ENCODE measurements at regions not wholly inside any gene's neighbourhood (a gene's known extent, or its start where the extent isn't known, plus 50 kb on each side); places are given as distances from the start of the nearest gene placed in this dataset.

DNA sequence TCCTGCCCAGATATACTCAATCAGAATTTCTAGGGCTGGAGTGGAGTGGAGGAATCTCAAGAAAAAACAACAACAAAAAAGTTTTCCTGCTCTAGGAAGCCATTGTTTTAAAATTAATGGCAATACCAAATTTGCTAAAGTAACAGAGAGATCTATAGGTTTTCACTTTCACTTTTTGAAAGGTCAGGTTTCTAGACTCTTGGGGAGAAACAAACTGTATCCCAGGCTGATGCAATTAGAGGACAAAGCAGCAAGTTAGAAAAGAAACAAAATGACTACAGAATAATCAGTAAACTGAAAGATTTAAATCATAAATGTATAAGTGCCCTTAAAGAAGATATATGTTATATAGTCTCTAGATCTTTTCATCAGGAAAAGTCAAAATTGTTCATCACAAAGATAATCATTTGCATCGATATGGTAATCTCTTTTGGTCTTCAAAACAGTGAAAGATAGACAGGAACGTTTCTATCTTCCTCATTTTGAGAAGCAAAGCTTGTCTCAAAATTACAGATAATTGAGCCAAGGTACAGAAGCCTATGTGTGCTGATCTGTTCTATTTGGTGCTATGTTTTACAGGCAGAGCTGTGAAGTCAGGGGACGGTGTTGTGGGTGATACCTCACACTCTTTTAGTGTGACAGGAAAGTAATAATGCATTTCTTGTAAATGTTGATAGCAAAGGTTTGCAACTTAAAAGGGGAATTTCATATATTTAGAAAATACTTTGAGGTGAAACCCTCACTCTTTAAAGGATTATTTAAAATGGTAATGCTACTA, 1746.6 kb upstream of the C9orf72 start:
- TF ChIP-seq, protein P1, sequence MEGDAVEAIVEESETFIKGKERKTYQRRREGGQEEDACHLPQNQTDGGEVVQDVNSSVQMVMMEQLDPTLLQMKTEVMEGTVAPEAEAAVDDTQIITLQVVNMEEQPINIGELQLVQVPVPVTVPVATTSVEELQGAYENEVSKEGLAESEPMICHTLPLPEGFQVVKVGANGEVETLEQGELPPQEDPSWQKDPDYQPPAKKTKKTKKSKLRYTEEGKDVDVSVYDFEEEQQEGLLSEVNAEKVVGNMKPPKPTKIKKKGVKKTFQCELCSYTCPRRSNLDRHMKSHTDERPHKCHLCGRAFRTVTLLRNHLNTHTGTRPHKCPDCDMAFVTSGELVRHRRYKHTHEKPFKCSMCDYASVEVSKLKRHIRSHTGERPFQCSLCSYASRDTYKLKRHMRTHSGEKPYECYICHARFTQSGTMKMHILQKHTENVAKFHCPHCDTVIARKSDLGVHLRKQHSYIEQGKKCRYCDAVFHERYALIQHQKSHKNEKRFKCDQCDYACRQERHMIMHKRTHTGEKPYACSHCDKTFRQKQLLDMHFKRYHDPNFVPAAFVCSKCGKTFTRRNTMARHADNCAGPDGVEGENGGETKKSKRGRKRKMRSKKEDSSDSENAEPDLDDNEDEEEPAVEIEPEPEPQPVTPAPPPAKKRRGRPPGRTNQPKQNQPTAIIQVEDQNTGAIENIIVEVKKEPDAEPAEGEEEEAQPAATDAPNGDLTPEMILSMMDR (IDR thresholded peaks at IDR 0.05) = no peak
- no peak for TF ChIP-seq POLR2A (IDR thresholded peaks at IDR 0.05)

Data from lower leg skin (tissue), 3 donors.